H1 (cell line): ENCODE measurements at regions not wholly inside any gene's neighbourhood (a gene's known extent, or its start where the extent isn't known, plus 50 kb on each side); places are given as distances from the start of the nearest gene placed in this dataset.

Experiments
- CTCF ChIA-PET: fragments of 300-600 bp; sonication (Branson Sonifier 250); formaldehyde crosslinking; loops from one replicate; lab custom pipeline; 2021; ENCODE audit not compliant: partially characterized antibody; lab: Charles Lee
- POLR2A ChIA-PET: fragments of 300-600 bp; sonication (Branson Sonifier 250); formaldehyde crosslinking; loops from one replicate; lab custom pipeline; 2021; ENCODE audit warnings: inconsistent platforms; ENCODE audit not compliant: partially characterized antibody; lab: Charles Lee
- DNase-seq, 2 experiments: peaks; one replicate each; pipeline versions ENCODE4 v3.0.0 to v3.0.0-alpha.2; 2010 to 2022; ENCODE audit warnings: low spot score in 2 of 2, low read depth in 1 of 2, mixed read lengths in 1 of 2
- FAIRE-seq: peaks from 2 replicates; lab custom pipeline; 2011; peaks lifted over from hg19 to GRCh38; lab: Jason Lieb, UNC
- H2AFZ ChIP-seq: 2 replicates; pipeline ENCODE4 v1.8.1; 2012; ENCODE audit warnings: low read length, inconsistent platforms
- H2AK5ac ChIP-seq: 2 replicates; pipeline ENCODE4 v1.6.1; 2013; ENCODE audit warnings: low read depth, low read length
- H2BK120ac ChIP-seq: replicated peaks from 2 replicates; pipeline ENCODE3; 2013; ENCODE audit warnings: low read depth, low read length, inconsistent platforms
- H2BK12ac ChIP-seq: 2 replicates; pipeline ENCODE4 v1.6.1; 2013; ENCODE audit warnings: low read depth, low read length
- H2BK15ac ChIP-seq: 2 replicates; pipeline ENCODE4 v1.6.1; 2013; ENCODE audit warnings: low read length
- H2BK20ac ChIP-seq: 2 replicates; pipeline ENCODE4 v1.6.1; 2013; ENCODE audit warnings: low read length
- H2BK5ac ChIP-seq: 2 replicates; pipeline ENCODE4 v1.6.1; 2013; ENCODE audit warnings: low read depth, low read length
- H3K14ac ChIP-seq: 2 replicates; pipeline ENCODE4 v1.6.1; 2013; ENCODE audit warnings: inconsistent platforms; ENCODE audit not compliant: insufficient read length
- H3K18ac ChIP-seq: 2 replicates; pipeline ENCODE4 v1.6.1; 2013; ENCODE audit warnings: low read length; ENCODE audit errors: extremely low read depth
- H3K23ac ChIP-seq: 2 replicates; pipeline ENCODE4 v1.6.1; 2013; ENCODE audit warnings: inconsistent platforms; ENCODE audit not compliant: insufficient read length
- H3K23me2 ChIP-seq: 2 replicates; pipeline ENCODE4 v1.6.1; 2013; ENCODE audit warnings: low read depth, low read length
- H3K27ac ChIP-seq: 2 replicates; pipeline ENCODE4 v1.6.1; 2011; ENCODE audit warnings: low read depth, low read length, inconsistent platforms
- H3K27me3 ChIP-seq, 4 experiments: replicated peaks in 1 of 4; 1 replicate in 1 of 4; 2 replicates in 3 of 4; pipeline versions ENCODE4 v1.6.1 to v1.8.1; 2011 to 2013; ENCODE audit warnings: low read length in 3 of 4, mild to moderate bottlenecking in 3 of 4, inconsistent platforms in 2 of 4, mixed read lengths in 2 of 4, moderate library complexity in 1 of 4; ENCODE audit not compliant: control insufficient read depth in 3 of 4, insufficient read depth in 3 of 4; ENCODE audit errors: extremely low read depth in 1 of 4
- H3K36me3 ChIP-seq, 4 experiments: 2 replicates each; pipeline versions ENCODE4 v1.6.1 to v1.8.1; 2011 to 2013; ENCODE audit warnings: mild to moderate bottlenecking in 4 of 4, low read length in 3 of 4, moderate library complexity in 2 of 4, control low read depth in 1 of 4, inconsistent platforms in 1 of 4; ENCODE audit not compliant: insufficient read depth in 4 of 4, control insufficient read depth in 2 of 4
- H3K4ac ChIP-seq: replicated peaks from 2 replicates; pipeline ENCODE3; 2013; ENCODE audit warnings: low read length, low read depth, mixed read lengths, inconsistent platforms; ENCODE audit not compliant: insufficient read length
- H3K4me1 ChIP-seq, 4 experiments: replicated peaks in 1 of 4; 1 replicate in 1 of 4; 2 replicates in 3 of 4; pipeline versions ENCODE4 v1.6.1 to v1.8.1; 2011 to 2013; ENCODE audit warnings: low read length in 3 of 4, inconsistent platforms in 2 of 4, mixed read lengths in 1 of 4; ENCODE audit not compliant: insufficient read depth in 4 of 4, control insufficient read depth in 3 of 4
- H3K4me2 ChIP-seq, 2 experiments: 2 replicates each; pipeline versions ENCODE4 v1.6.1 to v1.8.1; 2011 to 2013; ENCODE audit warnings: low read depth in 2 of 2, low read length in 2 of 2, control low read depth in 1 of 2, inconsistent platforms in 1 of 2, mild to moderate bottlenecking in 1 of 2; ENCODE audit not compliant: insufficient read depth in 1 of 2
- H3K4me3 ChIP-seq, 4 experiments: fragments of 200-600, 300-600 bp in 1 of 4; sonication (generic), shearing (Covaris generic), sonication (Bioruptor Twin) in 1 of 4; 2 replicates each; pipeline versions ENCODE4 v1.5.1 to v1.8.1; 2011 to 2016; ENCODE audit warnings: low read length in 4 of 4, low read depth in 3 of 4, control low read depth in 2 of 4, inconsistent platforms in 2 of 4, mild to moderate bottlenecking in 2 of 4, mixed read lengths in 1 of 4, moderate library complexity in 1 of 4; ENCODE audit not compliant: insufficient read depth in 2 of 4; ENCODE audit errors: extremely low read depth in 1 of 4
- H3K56ac ChIP-seq: replicated peaks from 2 replicates; pipeline ENCODE3; 2013; ENCODE audit warnings: low read depth, mild to moderate bottlenecking, mixed read lengths, low read length, inconsistent platforms; ENCODE audit not compliant: insufficient read length
- H3K79me1 ChIP-seq: 2 replicates; pipeline ENCODE4 v1.6.1; 2013; ENCODE audit warnings: low read depth, low read length, control low read depth
- H3K79me2 ChIP-seq, 2 experiments: 2 replicates each; pipeline versions ENCODE4 v1.6.1 to v1.8.1; 2012 to 2013; ENCODE audit warnings: low read length in 2 of 2, mild to moderate bottlenecking in 2 of 2, inconsistent platforms in 1 of 2; ENCODE audit not compliant: insufficient read depth in 2 of 2, control insufficient read depth in 1 of 2
- H3K9ac ChIP-seq, 4 experiments: replicated peaks in 1 of 4; 1 replicate in 1 of 4; 2 replicates in 3 of 4; pipeline versions ENCODE4 v1.6.1 to v1.8.1; 2011 to 2013; ENCODE audit warnings: low read depth in 3 of 4, low read length in 3 of 4, control low read depth in 2 of 4, mild to moderate bottlenecking in 2 of 4, moderate library complexity in 2 of 4, inconsistent platforms in 1 of 4; ENCODE audit errors: extremely low read depth in 1 of 4
- H3K9me3 ChIP-seq, 2 experiments: 2 replicates each; pipeline versions ENCODE4 v1.6.1 to v1.8.1; 2012 to 2013; ENCODE audit warnings: mild to moderate bottlenecking in 2 of 2, moderate library complexity in 2 of 2, control low read depth in 1 of 2, inconsistent platforms in 1 of 2, low read depth in 1 of 2, low read length in 1 of 2, mixed read lengths in 1 of 2; ENCODE audit not compliant: insufficient read depth in 2 of 2
- H4K20me1 ChIP-seq, 2 experiments: replicated peaks in 1 of 2; 2 replicates each; pipeline versions ENCODE3 to v1.8.1; 2011 to 2013; ENCODE audit warnings: inconsistent platforms in 2 of 2, low read length in 2 of 2, mild to moderate bottlenecking in 1 of 2; ENCODE audit not compliant: insufficient read depth in 2 of 2, control insufficient read depth in 1 of 2
- H4K5ac ChIP-seq: 2 replicates; pipeline ENCODE4 v1.6.1; 2013; ENCODE audit warnings: low read length, low read depth, mixed read lengths, inconsistent platforms; ENCODE audit not compliant: insufficient read length
- H4K8ac ChIP-seq: 2 replicates; pipeline ENCODE4 v1.8.0; 2013; ENCODE audit warnings: mild to moderate bottlenecking, moderate library complexity, low read length, inconsistent platforms; ENCODE audit not compliant: insufficient read depth; ENCODE audit errors: extremely low read depth
- H4K91ac ChIP-seq: replicated peaks from 2 replicates; pipeline ENCODE3; 2013; ENCODE audit warnings: low read length, mixed read lengths, inconsistent platforms; ENCODE audit not compliant: insufficient read length
- CBX8 ChIP-seq: fragments of 300-800, 300-1000 bp; sonication (generic); IDR thresholded peaks from 2 replicates; pipeline ENCODE4 v1.7.1; 2016; ENCODE audit warnings: low read depth, low read length, borderline replicate concordance
- CREB1 ChIP-seq: IDR thresholded peaks from 2 replicates; pipeline ENCODE4 v1.6.1; 2012; ENCODE audit warnings: inconsistent platforms
- GABPA ChIP-seq: IDR thresholded peaks from 2 replicates; pipeline ENCODE4 v1.6.1; 2011; ENCODE audit warnings: mild to moderate bottlenecking, low read length, moderate library complexity, borderline replicate concordance; ENCODE audit not compliant: insufficient read depth
- JUND ChIP-seq: IDR thresholded peaks from 2 replicates; pipeline ENCODE4 v1.6.1; 2011; ENCODE audit warnings: mild to moderate bottlenecking, improper control_type of control experiment, low read length
- KDM4A ChIP-seq: IDR thresholded peaks from one replicate; pipeline ENCODE4 v1.7.1; 2012; ENCODE audit warnings: low read depth, mild to moderate bottlenecking, moderate library complexity, low read length, inconsistent platforms; ENCODE audit not compliant: severe bottlenecking
- NANOG ChIP-seq: IDR thresholded peaks from 2 replicates; pipeline ENCODE4 v1.6.1; 2011; ENCODE audit warnings: low read length, low read depth, mild to moderate bottlenecking, inconsistent platforms; ENCODE audit not compliant: insufficient read depth, poor library complexity, severe bottlenecking
- PHF8 ChIP-seq: fragments of 200-600 bp; sonication (generic); conservative IDR thresholded peaks from 2 replicates; pipeline ENCODE4 v1.7.1; 2012; ENCODE audit warnings: low read depth, mild to moderate bottlenecking, inconsistent platforms, low read length, moderate library complexity
- SRF ChIP-seq: IDR thresholded peaks from 2 replicates; pipeline ENCODE4 v1.6.1; 2011; ENCODE audit warnings: mild to moderate bottlenecking, low read depth, low read length, moderate library complexity
- TAF1 ChIP-seq: IDR thresholded peaks from 2 replicates; pipeline ENCODE4 v1.6.1; 2011; ENCODE audit warnings: mild to moderate bottlenecking, low read depth, low read length
- TBP ChIP-seq: IDR thresholded peaks from 2 replicates; pipeline ENCODE4 v1.6.1; 2011; ENCODE audit warnings: low read depth, low read length, improper control_type of control experiment
- YY1 ChIP-seq: IDR thresholded peaks from 2 replicates; pipeline ENCODE4 v1.6.1; 2011; ENCODE audit warnings: low read depth, mild to moderate bottlenecking, low read length
- WGBS, 2 experiments: shearing (Covaris generic) in 1 of 2; methylation state at CpG; one replicate each; pipeline versions ENCODE4 v1.1.6 to v1.1.7; 2013 to 2015; ENCODE audit warnings: low lambda C conversion rate in 2 of 2, mixed read lengths in 2 of 2, inconsistent platforms in 1 of 2, low coverage in 1 of 2, missing lambda C conversion rate in 1 of 2; ENCODE audit not compliant: insufficient replicate concordance in 2 of 2, insufficient coverage in 1 of 2, insufficient read length in 1 of 2; ENCODE audit errors: extremely low coverage in 1 of 2, missing lambda C conversion rate in 1 of 2; 5-methylcytosine and 5-hydroxymethylcytosine counted together

DNA sequence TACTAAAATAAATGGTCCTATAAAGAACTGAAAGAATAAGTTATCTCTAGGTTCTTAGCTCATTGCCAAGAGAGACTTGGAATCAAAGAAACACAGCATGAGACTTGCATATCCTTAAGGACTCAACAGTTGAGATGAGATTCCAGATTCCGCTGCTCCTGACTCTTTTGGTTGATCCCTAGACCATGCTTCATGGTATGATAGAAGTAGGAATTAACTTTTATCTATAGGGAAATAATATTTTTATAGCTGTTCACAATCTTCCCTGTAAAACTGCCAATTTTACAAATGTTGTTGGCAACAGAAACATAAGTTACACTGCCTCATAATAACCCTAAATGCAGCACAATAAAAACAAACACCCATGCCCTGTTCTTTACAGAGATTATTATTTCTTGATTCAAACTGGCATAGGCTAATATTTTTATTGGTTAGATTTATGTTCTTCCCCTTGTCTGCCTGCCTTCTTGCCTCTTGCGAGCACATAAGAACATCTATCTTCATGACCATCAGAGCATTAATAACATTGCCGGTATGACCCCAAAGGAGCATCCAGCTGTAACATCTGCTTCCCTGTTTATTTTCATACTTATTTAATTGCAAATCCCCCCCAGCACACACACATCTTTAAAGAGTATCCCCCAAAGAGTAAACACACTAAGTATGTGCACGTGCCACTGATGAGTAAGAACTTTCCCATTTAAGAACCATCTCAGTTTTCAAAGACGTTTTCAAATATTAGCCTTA is 735.7 kb upstream of the SLC8A1 start:
- Histone ChIP-seq H3K79me2 (no peaks in the 10 kb centered on the region), H2AK5ac (no peak overlapping the region), H2AFZ (no peak overlapping the region), H3K18ac (no peak overlapping the region), H3K23me2 (no peaks in the 10 kb centered on the region), H3K14ac (no peak overlapping the region), H4K91ac (no peak overlapping the region), H2BK12ac (no peak overlapping the region), H3K4ac (no peak overlapping the region), H2BK5ac (no peak overlapping the region), H3K27me3 (no peaks in the 10 kb centered on the region), H2BK120ac (no peak overlapping the region), H3K4me2 (no peak overlapping the region), H4K8ac (no peak overlapping the region), H3K23ac (no peak overlapping the region), H2BK15ac (no peak overlapping the region), H3K4me3 (no peak overlapping the region), H3K4me1 (no peaks in the 10 kb centered on the region), H2BK20ac (no peak overlapping the region), H4K5ac (no peak overlapping the region), H3K79me1 (no peaks in the 10 kb centered on the region), H3K56ac (no peak overlapping the region), H3K9ac (no peak overlapping the region), H3K27ac (no peak overlapping the region), H3K9me3 (no peaks in the 10 kb centered on the region), H3K36me3 (no peaks in the 10 kb centered on the region), H4K20me1 (no peaks in the 10 kb centered on the region)
- DNase-seq: no peak
- FAIRE-seq: no peak
- CTCF ChIA-PET: interaction anchor here (3.4 kb wide), 1 partner anchor 17 kb away, joined by 10 read pairs; no protein-coding TSS in a partner anchor
- 89% methylated on average over 5 of the region's 5 CpGs; no CpG with 5 or more reads in 1 of the 2 experiments for WGBS, 2 experiments
- POLR2A ChIA-PET: no interaction called here
- TF ChIP-seq TBP (no peak), KDM4A (no peak), YY1 (no peak), SRF (no peak), NANOG (no peak), TAF1 (no peak), JUND (no peak), GABPA (no peak), CBX8 (no peak), CREB1 (no peak), PHF8 (no peak)
